CD8-positive, alpha-beta memory T cell (primary cell): ENCODE measurements at regions not wholly inside any gene's neighbourhood (a gene's known extent, or its start where the extent isn't known, plus 50 kb on each side); places are given as distances from the start of the nearest gene placed in this dataset.

Experiments
- CTCF ChIA-PET: fragments of 350-600 bp; sonication (Branson Sonifier 250); formaldehyde crosslinking; loops from one replicate; lab custom pipeline; 2021; ENCODE audit warnings: antibody characterized with exemption; lab: Charles Lee
- POLR2A ChIA-PET: fragments of 350-600 bp; sonication (Branson Sonifier 250); formaldehyde crosslinking; loops from one replicate; lab custom pipeline; 2021; ENCODE audit warnings: antibody characterized with exemption; lab: Charles Lee
- DNase-seq, 5 donors: peaks; one replicate each; pipeline versions ENCODE4 v3.0.0 to v3.0.0-alpha.2; 2020 to 2022; ENCODE audit warnings: mixed read lengths in 1 of 5
- H3K27ac ChIP-seq: one replicate; pipeline ENCODE4 v1.7.0; 2013; ENCODE audit warnings: low read depth, mild to moderate bottlenecking, low read length, moderate library complexity
- H3K27me3 ChIP-seq: 2 replicates; pipeline ENCODE4 v1.7.0; 2013; ENCODE audit warnings: low read length, mild to moderate bottlenecking; ENCODE audit not compliant: insufficient read depth, poor library complexity, severe bottlenecking
- H3K36me3 ChIP-seq: 2 replicates; pipeline ENCODE4 v1.7.0; 2013; ENCODE audit warnings: mild to moderate bottlenecking, low read length, moderate library complexity; ENCODE audit not compliant: insufficient read depth
- H3K4me1 ChIP-seq: 2 replicates; pipeline ENCODE4 v1.7.0; 2013; ENCODE audit warnings: mild to moderate bottlenecking, low read length, moderate library complexity; ENCODE audit not compliant: insufficient read depth
- H3K4me3 ChIP-seq: 2 replicates; pipeline ENCODE4 v1.7.0; 2013; ENCODE audit warnings: mild to moderate bottlenecking, low read length
- H3K9me3 ChIP-seq: 2 replicates; pipeline ENCODE4 v1.7.0; 2013; ENCODE audit warnings: mild to moderate bottlenecking, low read length
- H3K27ac Mint-ChIP-seq, 8 donors: one replicate each; pipeline ENCODE4 v1.8.0; 2020 to 2021; ENCODE audit warnings: mixed read lengths in 8 of 8, mild to moderate bottlenecking in 6 of 8, inconsistent platforms in 3 of 8, moderate library complexity in 3 of 8
- H3K27me3 Mint-ChIP-seq, 2 donors: one replicate each; pipeline ENCODE4 v1.8.0; 2020 to 2021; ENCODE audit warnings: mixed read lengths in 2 of 2, mild to moderate bottlenecking in 1 of 2, moderate library complexity in 1 of 2
- H3K36me3 Mint-ChIP-seq, 3 donors: one replicate each; pipeline ENCODE4 v1.8.0; 2020 to 2021; ENCODE audit warnings: mixed read lengths in 3 of 3, inconsistent platforms in 1 of 3, mild to moderate bottlenecking in 1 of 3
- H3K4me1 Mint-ChIP-seq, 3 donors: one replicate each; pipeline ENCODE4 v1.8.0; 2020 to 2021; ENCODE audit warnings: mixed read lengths in 3 of 3, inconsistent platforms in 1 of 3, mild to moderate bottlenecking in 1 of 3
- H3K4me3 Mint-ChIP-seq, 7 donors: one replicate each; pipeline ENCODE4 v1.8.0; 2020 to 2021; ENCODE audit warnings: mixed read lengths in 7 of 7, mild to moderate bottlenecking in 6 of 7, moderate library complexity in 4 of 7, inconsistent platforms in 2 of 7
- H3K9me3 Mint-ChIP-seq, 5 donors: one replicate each; pipeline ENCODE4 v1.8.0; 2020 to 2022; ENCODE audit warnings: mixed read lengths in 5 of 5, mild to moderate bottlenecking in 3 of 5, moderate library complexity in 2 of 5, inconsistent platforms in 1 of 5

- CTCF ChIA-PET: no interaction called here
- Mint-ChIP-seq H3K9me3 (peaks cover 0 to 3% (median 0%) of the 10 kb centered on the region in 5 donors), H3K27me3 (peaks cover 0 to 4% of the 10 kb centered on the region in 2 donors), H3K4me1 (no peaks in the 10 kb centered on the region), H3K36me3 (no peaks in the 10 kb centered on the region), H3K4me3 (no peak overlapping the region), H3K27ac (no peak overlapping the region)
- no peaks in the 10 kb centered on the region for H3K4me1 ChIP-seq
- no peak overlapping the region for H3K4me3 ChIP-seq
- no peaks in the 10 kb centered on the region for H3K27me3 ChIP-seq
- H3K9me3 ChIP-seq: no peaks in the 10 kb centered on the region
- H3K27ac ChIP-seq: no peak overlapping the region
- no peaks in the 10 kb centered on the region for H3K36me3 ChIP-seq
- DNase-seq: no peak
- POLR2A ChIA-PET: no interaction called here
These were observed 63.0 kb upstream of the PTPN3 start for GRCh38 chr9:109561137-109561536.

DNA sequence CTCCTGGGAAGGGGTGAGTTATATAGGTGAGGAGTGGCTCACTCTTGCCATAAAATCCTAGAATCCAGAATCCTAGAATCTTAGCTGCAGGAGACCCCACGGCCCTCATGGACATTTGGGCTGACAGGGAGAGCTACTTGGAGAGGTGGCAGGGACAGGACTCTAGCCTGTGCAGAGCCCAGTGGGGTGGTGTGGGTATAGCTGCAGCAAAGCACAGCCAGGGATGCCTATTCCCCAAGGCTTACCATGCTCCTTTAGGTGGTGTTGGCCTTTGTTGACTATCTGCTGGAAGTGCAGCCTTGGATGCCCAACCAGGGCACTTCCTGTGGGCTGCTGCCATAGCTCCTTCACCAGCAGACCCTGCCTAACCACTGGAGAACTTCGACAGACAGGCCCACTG is 70.0 kb upstream of the PTPN3 start:
- H3K9me3 ChIP-seq: no peaks in the 10 kb centered on the region
- H3K4me3 Mint-ChIP-seq: no peak overlapping the region
- ChIA-PET CTCF (no interaction called here), POLR2A (no interaction called here)
- no peaks in the 10 kb centered on the region for H3K4me1 ChIP-seq
- peaks cover 0 to 4% (median 2%) of the 10 kb centered on the region in 5 donors for H3K9me3 Mint-ChIP-seq
- peaks cover 8 to 18% of the 10 kb centered on the region in 2 donors for H3K27me3 Mint-ChIP-seq
- peaks cover 0 to 1% (median 0%) of the 10 kb centered on the region in 3 donors for H3K36me3 Mint-ChIP-seq
- H3K27me3 ChIP-seq: no peaks in the 10 kb centered on the region
- no peak for DNase-seq
- H3K4me3 ChIP-seq: no peak overlapping the region
- H3K27ac ChIP-seq: no peak overlapping the region
- H3K27ac Mint-ChIP-seq: no peak overlapping the region
- no peaks in the 10 kb centered on the region for H3K36me3 ChIP-seq
- H3K4me1 Mint-ChIP-seq: no peaks in the 10 kb centered on the region

DNA sequence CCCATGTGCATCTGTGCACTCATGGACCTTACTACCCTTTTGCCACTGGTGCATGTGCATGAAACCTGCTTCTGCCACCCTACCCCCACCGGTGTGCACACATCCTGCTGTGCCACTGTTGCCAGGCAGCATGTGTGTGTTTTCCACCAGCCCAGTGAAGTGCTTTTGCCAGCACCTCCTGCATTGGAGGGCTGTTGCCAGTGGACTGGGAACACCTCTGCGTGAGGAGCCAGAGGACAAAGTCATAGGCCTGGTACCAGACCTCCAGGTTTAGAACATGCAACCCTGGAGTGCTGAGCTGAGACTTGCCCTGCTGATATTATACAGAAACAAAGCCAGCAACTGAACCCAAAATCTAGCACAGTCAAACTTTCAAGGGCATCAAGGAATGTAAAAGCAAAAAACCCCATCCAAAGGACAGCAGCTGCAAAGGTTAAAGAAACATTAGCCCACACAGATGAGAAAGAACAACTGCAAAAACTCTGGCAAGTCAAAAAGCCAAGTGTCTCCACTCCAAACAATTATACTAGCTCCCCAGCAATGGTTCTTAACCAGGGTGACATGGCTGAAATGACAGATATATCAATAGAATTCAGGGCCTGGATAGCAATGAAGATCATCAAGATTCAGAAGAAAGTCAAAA is 70.6 kb upstream of the PTPN3 start:
- no peak overlapping the region for H3K4me3 Mint-ChIP-seq
- POLR2A ChIA-PET: no interaction called here
- H3K27me3 Mint-ChIP-seq: peaks cover 8 to 18% of the 10 kb centered on the region in 2 donors
- Histone ChIP-seq H3K4me1 (no peaks in the 10 kb centered on the region), H3K9me3 (no peaks in the 10 kb centered on the region), H3K27me3 (no peaks in the 10 kb centered on the region), H3K4me3 (no peak overlapping the region), H3K36me3 (no peaks in the 10 kb centered on the region), H3K27ac (no peak overlapping the region)
- no peak overlapping the region for H3K27ac Mint-ChIP-seq
- peaks cover 0 to 4% (median 2%) of the 10 kb centered on the region in 5 donors for H3K9me3 Mint-ChIP-seq
- no peak for DNase-seq
- H3K36me3 Mint-ChIP-seq: peaks cover 0 to 1% (median 0%) of the 10 kb centered on the region in 3 donors
- CTCF ChIA-PET: no interaction called here
- no peaks in the 10 kb centered on the region for H3K4me1 Mint-ChIP-seq

DNA sequence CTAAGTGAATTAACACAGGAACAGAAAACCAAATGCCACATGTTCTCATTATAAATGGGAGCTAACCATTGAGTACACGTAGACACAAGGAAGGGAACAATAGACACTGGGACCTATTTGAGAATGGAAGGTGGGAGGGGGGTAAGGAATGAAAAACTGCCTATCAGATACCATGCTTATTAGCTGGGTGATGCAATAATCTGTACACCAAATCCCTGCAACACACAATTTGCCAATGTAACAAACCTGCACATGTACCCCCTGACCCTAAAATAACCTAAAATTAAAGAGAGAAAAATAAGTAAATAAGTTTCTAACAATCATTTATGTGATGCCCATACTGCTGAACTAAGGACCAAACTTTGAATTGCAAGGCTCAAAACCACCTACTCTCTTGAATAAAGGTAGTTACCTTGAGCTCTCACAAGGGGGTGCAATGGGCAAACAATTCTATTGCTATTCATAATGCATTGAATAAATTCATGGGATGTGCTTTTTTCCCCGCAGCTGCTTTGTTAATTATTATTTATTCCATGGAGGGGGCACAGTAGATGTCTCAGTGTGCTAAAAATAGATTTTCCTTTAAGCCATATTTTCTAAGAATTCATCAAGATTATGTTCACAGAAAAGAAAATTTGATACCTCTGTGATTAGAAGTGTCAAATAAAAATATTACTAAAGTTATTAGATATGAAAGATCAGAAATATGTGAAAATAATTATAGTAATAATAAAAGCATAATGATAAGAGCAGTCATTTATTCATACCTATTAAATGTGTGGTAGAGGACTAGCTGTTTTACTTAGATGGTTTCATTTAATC is 76.2 kb upstream of the PTPN3 start:
- no peak for DNase-seq
- no peak overlapping the region for H3K4me3 Mint-ChIP-seq
- H3K27me3 Mint-ChIP-seq: peaks cover 1 to 10% of the 10 kb centered on the region in 2 donors
- Histone ChIP-seq H3K4me1 (no peaks in the 10 kb centered on the region), H3K27me3 (no peaks in the 10 kb centered on the region), H3K27ac (no peak overlapping the region), H3K36me3 (no peaks in the 10 kb centered on the region), H3K4me3 (no peak overlapping the region), H3K9me3 (no peaks in the 10 kb centered on the region)
- no peaks in the 10 kb centered on the region for H3K36me3 Mint-ChIP-seq
- no peak overlapping the region for H3K27ac Mint-ChIP-seq
- POLR2A ChIA-PET: no interaction called here
- CTCF ChIA-PET: no interaction called here
- H3K4me1 Mint-ChIP-seq: no peaks in the 10 kb centered on the region
- peaks cover 0 to 4% (median 3%) of the 10 kb centered on the region in 5 donors for H3K9me3 Mint-ChIP-seq

GRCh38 chr9:109576762-109577161 is 78.7 kb upstream of the PTPN3 start:
- no peaks in the 10 kb centered on the region for H3K4me1 Mint-ChIP-seq
- H3K4me3 Mint-ChIP-seq: no peak overlapping the region
- no peak for DNase-seq
- peaks cover 0 to 5% (median 0%) of the 10 kb centered on the region in 5 donors for H3K9me3 Mint-ChIP-seq
- Histone ChIP-seq H3K36me3 (no peaks in the 10 kb centered on the region), H3K27me3 (no peaks in the 10 kb centered on the region), H3K4me1 (no peaks in the 10 kb centered on the region), H3K9me3 (no peaks in the 10 kb centered on the region), H3K4me3 (no peak overlapping the region), H3K27ac (no peak overlapping the region)
- CTCF ChIA-PET: no interaction called here
- H3K27me3 Mint-ChIP-seq: peaks cover 0 to 1% of the 10 kb centered on the region in 2 donors
- POLR2A ChIA-PET: no interaction called here
- peak overlapping the region in 1 of 8 donors; percentile 5 for H3K27ac Mint-ChIP-seq
- H3K36me3 Mint-ChIP-seq: no peaks in the 10 kb centered on the region

DNA sequence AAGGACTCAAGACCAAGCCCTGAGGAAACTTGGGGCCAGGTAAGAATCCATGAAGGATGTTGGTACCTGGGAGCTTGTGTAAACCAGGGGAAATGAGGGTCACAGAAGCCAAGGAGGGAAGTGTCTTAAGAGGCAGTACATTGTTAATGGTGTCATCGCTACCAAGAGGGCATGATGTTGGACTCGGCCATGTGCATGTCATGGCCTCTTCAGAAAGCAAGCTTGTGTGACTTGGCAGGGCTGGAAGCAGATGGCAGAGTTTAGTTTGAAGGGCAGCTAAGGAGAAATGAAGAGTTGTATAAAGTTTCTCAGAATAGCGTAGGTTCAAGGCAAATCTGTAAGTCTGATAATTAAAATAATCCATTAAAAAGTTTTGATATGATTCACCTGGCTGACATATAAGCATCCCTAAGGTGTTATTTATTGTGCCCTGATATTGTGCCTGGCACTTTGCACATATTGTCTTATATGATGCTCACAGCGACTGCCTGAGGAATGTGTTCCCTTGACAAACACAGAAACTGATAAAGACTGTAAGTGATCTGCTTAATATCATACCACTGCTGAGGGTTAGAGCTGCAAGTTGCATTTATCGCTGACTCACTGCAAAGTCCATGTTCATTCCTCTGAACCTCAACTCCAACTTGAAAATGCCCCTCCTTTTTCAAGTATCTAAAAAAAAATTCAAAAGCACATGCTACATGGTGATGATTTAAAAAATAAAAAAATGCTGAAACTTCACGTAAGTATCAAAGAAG is 81.3 kb upstream of the PTPN3 start:
- Histone ChIP-seq H3K36me3 (no peaks in the 10 kb centered on the region), H3K27ac (no peak overlapping the region), H3K4me3 (no peak overlapping the region), H3K9me3 (no peaks in the 10 kb centered on the region), H3K27me3 (no peaks in the 10 kb centered on the region), H3K4me1 (no peaks in the 10 kb centered on the region)
- Mint-ChIP-seq H3K27ac (no peak overlapping the region), H3K36me3 (no peaks in the 10 kb centered on the region), H3K4me3 (no peak overlapping the region), H3K27me3 (no peaks in the 10 kb centered on the region), H3K4me1 (no peaks in the 10 kb centered on the region), H3K9me3 (peaks cover 0 to 5% (median 0%) of the 10 kb centered on the region in 5 donors)
- CTCF ChIA-PET: no interaction called here
- POLR2A ChIA-PET: no interaction called here
- DNase-seq: no peak

GRCh38 chr9:109582386-109582785 is 84.3 kb upstream of the PTPN3 start:
- Mint-ChIP-seq H3K36me3 (no peaks in the 10 kb centered on the region), H3K4me1 (no peaks in the 10 kb centered on the region), H3K27me3 (no peaks in the 10 kb centered on the region), H3K9me3 (peaks cover 0 to 5% (median 0%) of the 10 kb centered on the region in 5 donors), H3K4me3 (no peak overlapping the region), H3K27ac (no peak overlapping the region)
- Histone ChIP-seq H3K27ac (no peak overlapping the region), H3K27me3 (no peaks in the 10 kb centered on the region), H3K4me3 (no peak overlapping the region), H3K9me3 (no peaks in the 10 kb centered on the region), H3K4me1 (no peaks in the 10 kb centered on the region), H3K36me3 (no peaks in the 10 kb centered on the region)
- POLR2A ChIA-PET: no interaction called here
- CTCF ChIA-PET: no interaction called here
- no peak for DNase-seq

- Mint-ChIP-seq H3K9me3 (peaks cover 0 to 4% (median 2%) of the 10 kb centered on the region in 5 donors), H3K4me3 (no peak overlapping the region), H3K27ac (no peak overlapping the region), H3K36me3 (no peaks in the 10 kb centered on the region), H3K4me1 (no peaks in the 10 kb centered on the region), H3K27me3 (no peaks in the 10 kb centered on the region)
- no peak overlapping the region for H3K4me3 ChIP-seq
- H3K27ac ChIP-seq: no peak overlapping the region
- H3K36me3 ChIP-seq: no peaks in the 10 kb centered on the region
- ChIA-PET POLR2A (no interaction called here), CTCF (interaction anchor here (1.1 kb wide), 1 partner anchor 9 kb away, joined by 3 read pairs; no protein-coding TSS in a partner anchor)
- no peak for DNase-seq
- no peaks in the 10 kb centered on the region for H3K4me1 ChIP-seq
- H3K9me3 ChIP-seq: no peaks in the 10 kb centered on the region
- H3K27me3 ChIP-seq: no peaks in the 10 kb centered on the region
These were observed 86.1 kb upstream of the PTPN3 start for GRCh38 chr9:109584205-109584604.
